Right lobe of liver (tissue), 6 donors: ENCODE measurements at regions not wholly inside any gene's neighbourhood (a gene's known extent, or its start where the extent isn't known, plus 50 kb on each side); places are given as distances from the start of the nearest gene placed in this dataset.

Experiments
- ATAC-seq, 4 donors: fragments of 200-7000 bp; cut with Tn5 transposase; one replicate each; pipeline ENCODE4 v1.9.1; 2020; ENCODE audit warnings: mild to moderate bottlenecking in 4 of 4, moderate library complexity in 4 of 4
- DNase-seq, 3 donors: peaks; one replicate each; pipeline ENCODE4 v3.0.0-alpha.2; 2020
- H3K27ac ChIP-seq, 3 donors: fragments of 200-600 bp; one replicate each; pipeline ENCODE4 v1.8.0; 2022
- H3K27me3 ChIP-seq, 2 donors: fragments of 200-600 bp; one replicate each; pipeline ENCODE4 v1.8.0; 2022
- H3K36me3 ChIP-seq, 4 donors: fragments of 200-600 bp; sonication (generic) in 1 of 4; one replicate each; pipeline versions ENCODE4 v1.5.1 to v1.8.0; 2017 to 2022; ENCODE audit warnings: control low read depth in 1 of 4
- H3K4me1 ChIP-seq, 4 donors: fragments of 200-600 bp; sonication (generic) in 1 of 4; one replicate each; pipeline versions ENCODE4 v1.5.1 to v1.8.0; 2017 to 2022; ENCODE audit warnings: control low read depth in 1 of 4
- H3K4me3 ChIP-seq, 3 donors: fragments of 200-600 bp; one replicate each; pipeline ENCODE4 v1.8.0; 2022
- H3K9me3 ChIP-seq, 4 donors: fragments of 200-600 bp; sonication (generic) in 1 of 4; one replicate each; pipeline versions ENCODE4 v1.5.1 to v1.8.0; 2017 to 2022; ENCODE audit warnings: control low read depth in 1 of 4
- CTCF ChIP-seq, 4 donors: fragments of 200-600 bp in 3 of 4; fragments of 450-650 bp in 1 of 4; IDR thresholded peaks; one replicate each; pipeline versions ENCODE4 v1.5.1 to v1.8.0; 2016 to 2022; ENCODE audit warnings: antibody characterized with exemption in 4 of 4, mild to moderate bottlenecking in 2 of 4
- POLR2A ChIP-seq: fragments of 450-650 bp; IDR thresholded peaks from one replicate; pipeline ENCODE4 v1.6.1; 2017; ENCODE audit warnings: antibody characterized with exemption, mild to moderate bottlenecking
- WGBS: methylation state at CpG from one replicate; pipeline ENCODE4 v1.1.6; 2018; ENCODE audit warnings: low coverage, low lambda C conversion rate; ENCODE audit not compliant: insufficient coverage; ENCODE audit errors: missing lambda C conversion rate; 5-methylcytosine and 5-hydroxymethylcytosine counted together
- intact Hi-C, 2 donors: fragments of 100-400 bp; cut with DNase I; formaldehyde crosslinking; loops; one replicate each; pipeline versions ENCODE4 v1.11.2 to v1.14.1; 2022
- donor health status: DM: no; HTN: yes; CAD: no.
- donor health status: DM: no; HTN: no; CAD: no.
- donor health status: DM: no; HTN: no; CAD: no.
- donor health status: DM: no; HTN: yes; CAD: no.
- donor health status: DM: no; HTN: yes; CAD: no.

- TF ChIP-seq POLR2A (no peak), CTCF (IDR thresholded peaks at IDR 0.05) (no peak)
- H3K9me3 ChIP-seq: no peaks in the 10 kb centered on the region
- H3K27me3 ChIP-seq: no peaks in the 10 kb centered on the region
- no peak overlapping the region for H3K27ac ChIP-seq
- intact Hi-C loops: no loop called here
- 4% methylated on average over 5 of the region's 26 CpGs for WGBS
- DNase-seq (peak; percentile 51 to 62 (median 51)), ATAC-seq (peak; percentile 82 to 92 (median 90))
- no peaks in the 10 kb centered on the region for H3K4me1 ChIP-seq
- no peaks in the 10 kb centered on the region for H3K36me3 ChIP-seq
- peak overlapping the region in 1 of 3 donors; percentile 42 for H3K4me3 ChIP-seq
Observed at GRCh38 chr4:54539500-54540029, 118.2 kb upstream of the KIT start.

- H3K9me3 ChIP-seq: no peaks in the 10 kb centered on the region
- H3K27ac ChIP-seq: no peak overlapping the region
- no peaks in the 10 kb centered on the region for H3K4me1 ChIP-seq
- no peaks in the 10 kb centered on the region for H3K27me3 ChIP-seq
- intact Hi-C loops: no loop called here
- DNase-seq (no peak), ATAC-seq (no peak)
- WGBS: 37% methylated on average over 2 of the region's 2 CpGs
- H3K4me3 ChIP-seq: no peak overlapping the region
- TF ChIP-seq CTCF (IDR thresholded peaks at IDR 0.05) (no peak), POLR2A (no peak)
- no peaks in the 10 kb centered on the region for H3K36me3 ChIP-seq
Observed at GRCh38 chr4:54540931-54541330, 116.8 kb upstream of the KIT start.

- 49% methylated on average over 9 of the region's 10 CpGs for WGBS
- H3K36me3 ChIP-seq: no peaks in the 10 kb centered on the region
- no peaks in the 10 kb centered on the region for H3K27me3 ChIP-seq
- no peak overlapping the region for H3K27ac ChIP-seq
- no peaks in the 10 kb centered on the region for H3K4me1 ChIP-seq
- intact Hi-C loops: no loop called here
- ATAC-seq: no peak
- H3K9me3 ChIP-seq: no peaks in the 10 kb centered on the region
- TF ChIP-seq POLR2A (no peak), CTCF (IDR thresholded peaks at IDR 0.05) (no peak)
- H3K4me3 ChIP-seq: no peak overlapping the region
- DNase-seq: no peak
Observed at GRCh38 chr4:54541426-54542118, 116.2 kb upstream of the KIT start.

- no peaks in the 10 kb centered on the region for H3K4me1 ChIP-seq
- H3K27ac ChIP-seq: no peak overlapping the region
- 53% methylated on average over 2 of the region's 2 CpGs for WGBS
- TF ChIP-seq POLR2A: no peak
- no peak for TF ChIP-seq CTCF (IDR thresholded peaks at IDR 0.05)
- no peak overlapping the region for H3K4me3 ChIP-seq
- no peaks in the 10 kb centered on the region for H3K27me3 ChIP-seq
- intact Hi-C loops: no loop called here
- DNase-seq (no peak), ATAC-seq (no peak)
- H3K36me3 ChIP-seq: no peaks in the 10 kb centered on the region
- H3K9me3 ChIP-seq: no peaks in the 10 kb centered on the region
Observed at GRCh38 chr4:54542119-54542438, 115.7 kb upstream of the KIT start.
